ENCODE measurements at regions not wholly inside any gene's neighbourhood (a gene's known extent, or its start where the extent isn't known, plus 50 kb on each side); places are given as distances from the start of the nearest gene placed in this dataset.

DNA sequence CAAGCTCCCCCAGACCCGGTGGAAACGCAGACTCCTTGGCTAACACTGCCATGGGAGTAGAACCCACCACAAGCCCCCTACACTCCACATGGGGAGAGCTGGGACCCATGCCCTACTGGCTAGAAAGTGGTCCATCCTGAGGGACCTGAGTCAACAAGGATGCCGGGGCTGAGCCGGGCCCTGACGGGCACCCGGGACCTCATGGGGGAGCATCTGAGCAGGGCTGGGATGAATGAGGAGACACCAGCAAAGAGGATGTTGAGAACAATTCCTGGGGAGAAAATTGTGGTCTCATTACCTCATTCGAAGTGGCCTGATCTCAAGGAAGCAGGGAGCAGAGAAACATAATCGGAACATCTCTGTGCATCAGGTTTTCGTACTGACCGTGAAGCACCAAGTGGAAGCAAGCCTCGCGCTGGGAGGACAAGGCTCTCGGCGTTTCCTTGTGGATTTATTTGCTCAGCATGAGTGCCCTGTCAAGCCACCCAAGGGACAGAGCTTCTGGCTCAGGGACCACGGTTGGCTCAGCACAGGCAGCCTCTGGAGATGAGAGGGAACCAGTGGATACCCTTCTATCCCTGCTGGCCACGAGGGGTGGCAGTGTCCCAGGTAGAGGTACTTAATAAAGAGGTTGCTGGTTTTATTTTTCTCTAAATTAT lies 132.2 kb upstream of the FAM20C start:
- Mint-ChIP-seq H3K4me3 (no peak overlapping the region), H3K27me3 (ENCODE audit: low read depth) (no peaks in the 10 kb centered on the region; the same call in 1 of the 2 replicates), H3K27ac (no peak overlapping the region), H3K4me1 (peaks cover 52% of the 10 kb centered on the region), H3K9me3 (no peaks in the 10 kb centered on the region), H3K36me3 (no peaks in the 10 kb centered on the region)
- CTCF ChIA-PET = interaction anchor here (1.0 to 2.8 kb wide), 3 partner anchors 22 to 207 kb away, joined by 4 to 10 read pairs (median 4); no protein-coding TSS in a partner anchor
- TF ChIP-seq, protein P1, sequence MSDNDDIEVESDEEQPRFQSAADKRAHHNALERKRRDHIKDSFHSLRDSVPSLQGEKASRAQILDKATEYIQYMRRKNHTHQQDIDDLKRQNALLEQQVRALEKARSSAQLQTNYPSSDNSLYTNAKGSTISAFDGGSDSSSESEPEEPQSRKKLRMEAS (CRISPR knock-in tag; IDR thresholded peaks at IDR 0.05) = no peak
- no peak for TF ChIP-seq ETV6 (CRISPR knock-in tag; IDR thresholded peaks at IDR 0.05)
- TF ChIP-seq, protein P2, sequence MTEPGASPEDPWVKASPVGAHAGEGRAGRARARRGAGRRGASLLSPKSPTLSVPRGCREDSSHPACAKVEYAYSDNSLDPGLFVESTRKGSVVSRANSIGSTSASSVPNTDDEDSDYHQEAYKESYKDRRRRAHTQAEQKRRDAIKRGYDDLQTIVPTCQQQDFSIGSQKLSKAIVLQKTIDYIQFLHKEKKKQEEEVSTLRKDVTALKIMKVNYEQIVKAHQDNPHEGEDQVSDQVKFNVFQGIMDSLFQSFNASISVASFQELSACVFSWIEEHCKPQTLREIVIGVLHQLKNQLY (CRISPR knock-in tag; IDR thresholded peaks at IDR 0.05) = no peak
- no peak for TF ChIP-seq SMAD3 (CRISPR knock-in tag; IDR thresholded peaks at IDR 0.05; ENCODE audit: borderline replicate concordance)
- TF ChIP-seq, protein P3, sequence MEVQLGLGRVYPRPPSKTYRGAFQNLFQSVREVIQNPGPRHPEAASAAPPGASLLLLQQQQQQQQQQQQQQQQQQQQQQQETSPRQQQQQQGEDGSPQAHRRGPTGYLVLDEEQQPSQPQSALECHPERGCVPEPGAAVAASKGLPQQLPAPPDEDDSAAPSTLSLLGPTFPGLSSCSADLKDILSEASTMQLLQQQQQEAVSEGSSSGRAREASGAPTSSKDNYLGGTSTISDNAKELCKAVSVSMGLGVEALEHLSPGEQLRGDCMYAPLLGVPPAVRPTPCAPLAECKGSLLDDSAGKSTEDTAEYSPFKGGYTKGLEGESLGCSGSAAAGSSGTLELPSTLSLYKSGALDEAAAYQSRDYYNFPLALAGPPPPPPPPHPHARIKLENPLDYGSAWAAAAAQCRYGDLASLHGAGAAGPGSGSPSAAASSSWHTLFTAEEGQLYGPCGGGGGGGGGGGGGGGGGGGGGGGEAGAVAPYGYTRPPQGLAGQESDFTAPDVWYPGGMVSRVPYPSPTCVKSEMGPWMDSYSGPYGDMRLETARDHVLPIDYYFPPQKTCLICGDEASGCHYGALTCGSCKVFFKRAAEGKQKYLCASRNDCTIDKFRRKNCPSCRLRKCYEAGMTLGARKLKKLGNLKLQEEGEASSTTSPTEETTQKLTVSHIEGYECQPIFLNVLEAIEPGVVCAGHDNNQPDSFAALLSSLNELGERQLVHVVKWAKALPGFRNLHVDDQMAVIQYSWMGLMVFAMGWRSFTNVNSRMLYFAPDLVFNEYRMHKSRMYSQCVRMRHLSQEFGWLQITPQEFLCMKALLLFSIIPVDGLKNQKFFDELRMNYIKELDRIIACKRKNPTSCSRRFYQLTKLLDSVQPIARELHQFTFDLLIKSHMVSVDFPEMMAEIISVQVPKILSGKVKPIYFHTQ (CRISPR knock-in tag; IDR thresholded peaks at IDR 0.05) = no peak
- no peak for TF ChIP-seq OVOL2 (CRISPR knock-in tag; IDR thresholded peaks at IDR 0.05; ENCODE audit: borderline replicate concordance)
- TF ChIP-seq ZBTB21 (CRISPR knock-in tag; IDR thresholded peaks at IDR 0.05; ENCODE audit: borderline replicate concordance) = no peak
- TF ChIP-seq NR2C2 (CRISPR knock-in tag; IDR thresholded peaks at IDR 0.05) = no peak
- TF ChIP-seq, protein P4, sequence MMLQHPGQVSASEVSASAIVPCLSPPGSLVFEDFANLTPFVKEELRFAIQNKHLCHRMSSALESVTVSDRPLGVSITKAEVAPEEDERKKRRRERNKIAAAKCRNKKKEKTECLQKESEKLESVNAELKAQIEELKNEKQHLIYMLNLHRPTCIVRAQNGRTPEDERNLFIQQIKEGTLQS (CRISPR knock-in tag; conservative IDR thresholded peaks at IDR 0.05) = no peak
- TF ChIP-seq RORB (CRISPR knock-in tag; IDR thresholded peaks at IDR 0.05) = no peak
- no peak for TF ChIP-seq MXD4 (CRISPR knock-in tag; IDR thresholded peaks at IDR 0.05; ENCODE audit: borderline replicate concordance)
- TF ChIP-seq, protein P5, sequence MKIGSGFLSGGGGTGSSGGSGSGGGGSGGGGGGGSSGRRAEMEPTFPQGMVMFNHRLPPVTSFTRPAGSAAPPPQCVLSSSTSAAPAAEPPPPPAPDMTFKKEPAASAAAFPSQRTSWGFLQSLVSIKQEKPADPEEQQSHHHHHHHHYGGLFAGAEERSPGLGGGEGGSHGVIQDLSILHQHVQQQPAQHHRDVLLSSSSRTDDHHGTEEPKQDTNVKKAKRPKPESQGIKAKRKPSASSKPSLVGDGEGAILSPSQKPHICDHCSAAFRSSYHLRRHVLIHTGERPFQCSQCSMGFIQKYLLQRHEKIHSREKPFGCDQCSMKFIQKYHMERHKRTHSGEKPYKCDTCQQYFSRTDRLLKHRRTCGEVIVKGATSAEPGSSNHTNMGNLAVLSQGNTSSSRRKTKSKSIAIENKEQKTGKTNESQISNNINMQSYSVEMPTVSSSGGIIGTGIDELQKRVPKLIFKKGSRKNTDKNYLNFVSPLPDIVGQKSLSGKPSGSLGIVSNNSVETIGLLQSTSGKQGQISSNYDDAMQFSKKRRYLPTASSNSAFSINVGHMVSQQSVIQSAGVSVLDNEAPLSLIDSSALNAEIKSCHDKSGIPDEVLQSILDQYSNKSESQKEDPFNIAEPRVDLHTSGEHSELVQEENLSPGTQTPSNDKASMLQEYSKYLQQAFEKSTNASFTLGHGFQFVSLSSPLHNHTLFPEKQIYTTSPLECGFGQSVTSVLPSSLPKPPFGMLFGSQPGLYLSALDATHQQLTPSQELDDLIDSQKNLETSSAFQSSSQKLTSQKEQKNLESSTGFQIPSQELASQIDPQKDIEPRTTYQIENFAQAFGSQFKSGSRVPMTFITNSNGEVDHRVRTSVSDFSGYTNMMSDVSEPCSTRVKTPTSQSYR (CRISPR knock-in tag; IDR thresholded peaks at IDR 0.05) = no peak
- TF ChIP-seq TP53 (CRISPR knock-in tag; IDR thresholded peaks at IDR 0.05) = no peak
- ATAC-seq = no peak
- POLR2A ChIA-PET = no interaction called here
- no peak for DNase-seq (ENCODE audit: low spot score)

DNA sequence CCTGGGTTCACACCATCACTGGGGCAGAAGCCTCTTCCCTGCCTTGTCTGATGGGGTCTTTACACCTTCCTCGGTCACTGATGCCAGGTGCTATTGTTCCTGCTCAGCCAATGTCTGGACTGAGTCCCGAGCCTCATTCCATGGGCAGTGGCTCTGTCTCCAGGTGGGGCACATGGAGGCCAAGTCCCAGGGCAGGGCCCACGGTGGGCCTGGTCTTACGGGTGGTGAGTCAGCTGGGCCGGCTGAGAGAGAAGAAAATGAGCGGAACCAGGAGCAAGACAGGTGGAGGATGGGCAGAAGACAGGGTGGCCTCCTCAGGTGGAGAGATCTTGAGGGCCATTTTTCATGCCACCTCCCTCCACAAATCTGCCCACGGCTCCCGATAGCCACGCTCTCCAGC lies 131.7 kb upstream of the FAM20C start:
- POLR2A ChIA-PET = no interaction called here
- DNase-seq (ENCODE audit: low spot score) = no peak
- Mint-ChIP-seq H3K27me3 (ENCODE audit: low read depth) (no peaks in the 10 kb centered on the region; the same call in 1 of the 2 replicates), H3K27ac (no peak overlapping the region), H3K4me1 (peaks cover 49% of the 10 kb centered on the region), H3K36me3 (no peaks in the 10 kb centered on the region), H3K9me3 (no peaks in the 10 kb centered on the region), H3K4me3 (no peak overlapping the region)
- CTCF ChIA-PET = interaction anchor here (1.0 to 2.8 kb wide), 2 partner anchors 140 to 206 kb away, joined by 4 to 10 read pairs; no protein-coding TSS in a partner anchor
- ATAC-seq = no peak
- no peak for TF ChIP-seq ZNF423 (CRISPR knock-in tag; IDR thresholded peaks at IDR 0.05)
- TF ChIP-seq SMAD4 (CRISPR knock-in tag; IDR thresholded peaks at IDR 0.05) = no peak
- no peak for TF ChIP-seq FOXK1 (CRISPR knock-in tag; IDR thresholded peaks at IDR 0.05)
- TF ChIP-seq ZNF121 (CRISPR knock-in tag; IDR thresholded peaks at IDR 0.05) = no peak
- no peak for TF ChIP-seq ZNF396 (CRISPR knock-in tag; IDR thresholded peaks at IDR 0.05; ENCODE audit: borderline replicate concordance)
- TF ChIP-seq, protein P6, sequence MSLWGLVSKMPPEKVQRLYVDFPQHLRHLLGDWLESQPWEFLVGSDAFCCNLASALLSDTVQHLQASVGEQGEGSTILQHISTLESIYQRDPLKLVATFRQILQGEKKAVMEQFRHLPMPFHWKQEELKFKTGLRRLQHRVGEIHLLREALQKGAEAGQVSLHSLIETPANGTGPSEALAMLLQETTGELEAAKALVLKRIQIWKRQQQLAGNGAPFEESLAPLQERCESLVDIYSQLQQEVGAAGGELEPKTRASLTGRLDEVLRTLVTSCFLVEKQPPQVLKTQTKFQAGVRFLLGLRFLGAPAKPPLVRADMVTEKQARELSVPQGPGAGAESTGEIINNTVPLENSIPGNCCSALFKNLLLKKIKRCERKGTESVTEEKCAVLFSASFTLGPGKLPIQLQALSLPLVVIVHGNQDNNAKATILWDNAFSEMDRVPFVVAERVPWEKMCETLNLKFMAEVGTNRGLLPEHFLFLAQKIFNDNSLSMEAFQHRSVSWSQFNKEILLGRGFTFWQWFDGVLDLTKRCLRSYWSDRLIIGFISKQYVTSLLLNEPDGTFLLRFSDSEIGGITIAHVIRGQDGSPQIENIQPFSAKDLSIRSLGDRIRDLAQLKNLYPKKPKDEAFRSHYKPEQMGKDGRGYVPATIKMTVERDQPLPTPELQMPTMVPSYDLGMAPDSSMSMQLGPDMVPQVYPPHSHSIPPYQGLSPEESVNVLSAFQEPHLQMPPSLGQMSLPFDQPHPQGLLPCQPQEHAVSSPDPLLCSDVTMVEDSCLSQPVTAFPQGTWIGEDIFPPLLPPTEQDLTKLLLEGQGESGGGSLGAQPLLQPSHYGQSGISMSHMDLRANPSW (CRISPR knock-in tag; conservative IDR thresholded peaks at IDR 0.05; ENCODE audit: low read depth) = no peak
- TF ChIP-seq GTF2I (CRISPR knock-in tag; conservative IDR thresholded peaks at IDR 0.05) = no peak
- TF ChIP-seq HMGA2 (CRISPR knock-in tag; IDR thresholded peaks at IDR 0.05) = no peak
- no peak for TF ChIP-seq IRF2 (CRISPR knock-in tag; IDR thresholded peaks at IDR 0.05; ENCODE audit: borderline replicate concordance, low read depth)
- no peak for TF ChIP-seq FOXJ3 (CRISPR knock-in tag; IDR thresholded peaks at IDR 0.05; ENCODE audit: borderline replicate concordance)
